ENCODE measurements at regions not wholly inside any gene's neighbourhood (a gene's known extent, or its start where the extent isn't known, plus 50 kb on each side); places are given as distances from the start of the nearest gene placed in this dataset.

GRCh38 chr14:100409003-100409360, 85.8 kb downstream of the SLC25A47 start:
- no peak overlapping the region for H3K4me3 ChIP-seq (ENCODE audit: low read depth, poor library complexity, severe bottlenecking)
- 95% methylated on average over 6 of the region's 6 CpGs for WGBS, 2 donors
- DNase-seq (ENCODE audit: low spot score in 2 of 2) = no peak
- TF ChIP-seq POLR2A (IDR thresholded peaks at IDR 0.05) (no peak), CTCF (IDR thresholded peaks at IDR 0.05) (no peak)
- intact Hi-C loops (cut with DNase I; ENCODE audit: low total_unique reads) = no loop called here

GRCh38 chr14:100409651-100410050, 86.5 kb downstream of the SLC25A47 start:
- WGBS, 2 donors = 65 to 77% methylated on average over 2 of the region's 2 CpGs
- no peak overlapping the region for H3K4me3 ChIP-seq (ENCODE audit: low read depth, poor library complexity, severe bottlenecking)
- intact Hi-C loops (cut with DNase I; ENCODE audit: low total_unique reads) = no loop called here
- DNase-seq (ENCODE audit: low spot score in 2 of 2) = no peak
- no peak for TF ChIP-seq POLR2A (IDR thresholded peaks at IDR 0.05)

- DNase-seq (ENCODE audit: low spot score in 2 of 2) = no peak
- TF ChIP-seq POLR2A (IDR thresholded peaks at IDR 0.05) (no peak), CTCF (IDR thresholded peaks at IDR 0.05) (no peak)
- H3K4me3 ChIP-seq (ENCODE audit: low read depth, poor library complexity, severe bottlenecking) = no peak overlapping the region
- intact Hi-C loops (cut with DNase I; ENCODE audit: low total_unique reads) = no loop called here
- 71 to 80% methylated on average over 8 of the region's 8 CpGs for WGBS, 2 donors
Measured at GRCh38 chr14:100410056-100410565, 87.0 kb downstream of the SLC25A47 start.

- 97 to 98% methylated on average over 7 of the region's 7 CpGs for WGBS, 2 donors
- TF ChIP-seq POLR2A (IDR thresholded peaks at IDR 0.05) (no peak), CTCF (IDR thresholded peaks at IDR 0.05) (no peak)
- intact Hi-C loops (cut with DNase I; ENCODE audit: low total_unique reads) = no loop called here
- no peak overlapping the region for H3K4me3 ChIP-seq (ENCODE audit: low read depth, poor library complexity, severe bottlenecking)
- DNase-seq (ENCODE audit: low spot score in 2 of 2) = no peak
Measured at GRCh38 chr14:100413699-100414098, 90.6 kb downstream of the SLC25A47 start.

- intact Hi-C loops (cut with DNase I; ENCODE audit: low total_unique reads) = no loop called here
- no peak overlapping the region for H3K4me3 ChIP-seq (ENCODE audit: low read depth, poor library complexity, severe bottlenecking)
- TF ChIP-seq POLR2A (IDR thresholded peaks at IDR 0.05) (no peak), CTCF (IDR thresholded peaks at IDR 0.05) (no peak)
- DNase-seq (ENCODE audit: low spot score in 2 of 2) = no peak
- WGBS, 2 donors = 90 to 92% methylated on average over 3 of the region's 3 CpGs
Measured at GRCh38 chr14:100415226-100415625, 92.1 kb downstream of the SLC25A47 start.

- H3K4me3 ChIP-seq (ENCODE audit: low read depth, poor library complexity, severe bottlenecking) = no peak overlapping the region
- TF ChIP-seq POLR2A (IDR thresholded peaks at IDR 0.05) = no peak
- TF ChIP-seq CTCF (IDR thresholded peaks at IDR 0.05) = no peak
- intact Hi-C loops (cut with DNase I; ENCODE audit: low total_unique reads) = no loop called here
- no peak for DNase-seq (ENCODE audit: low spot score in 2 of 2)
- 81 to 82% methylated on average over 8 of the region's 8 CpGs for whole genome bisulfite sequencing, 2 donors
Measured at GRCh38 chr14:100416081-100416680, 93.0 kb downstream of the SLC25A47 start.
